Testis (tissue), 2 donors: ENCODE measurements at regions not wholly inside any gene's neighbourhood (a gene's known extent, or its start where the extent isn't known, plus 50 kb on each side); places are given as distances from the start of the nearest gene placed in this dataset.

Experiments
- DNase-seq: peaks from one replicate; pipeline ENCODE4 v3.0.0-alpha.2; 2019
- H3K27ac ChIP-seq, 2 donors: fragments of 200-600 bp; sonication (generic); one replicate each; pipeline ENCODE4 v1.5.1; 2019
- H3K27me3 ChIP-seq: fragments of 200-600 bp; sonication (generic); one replicate; pipeline ENCODE4 v1.5.1; 2019
- H3K36me3 ChIP-seq: fragments of 200-600 bp; sonication (generic); one replicate; pipeline ENCODE4 v1.5.1; 2017; ENCODE audit warnings: low read depth; ENCODE audit errors: missing control alignments
- H3K4me1 ChIP-seq: fragments of 200-600 bp; sonication (generic); one replicate; pipeline ENCODE4 v1.5.1; 2019
- H3K4me3 ChIP-seq, 2 donors: fragments of 200-600 bp; sonication (generic); one replicate each; pipeline ENCODE4 v1.5.1; 2017 to 2019
- H3K9me3 ChIP-seq: fragments of 200-600 bp; sonication (generic); one replicate; pipeline ENCODE4 v1.5.1; 2017
- POLR2A ChIP-seq: fragments of 450-650 bp; IDR thresholded peaks from one replicate; pipeline ENCODE4 v1.6.1; 2017; ENCODE audit warnings: antibody characterized with exemption, mild to moderate bottlenecking, moderate library complexity
- WGBS, 2 donors: methylation state at CpG; one replicate each; pipeline ENCODE4 v1.1.5; 2018; 5-methylcytosine and 5-hydroxymethylcytosine counted together
- intact Hi-C: fragments of 100-400 bp; cut with DNase I; formaldehyde crosslinking; loops from one replicate; pipeline ENCODE4 v1.15.1; 2023; ENCODE audit warnings: low total_unique reads
- TF ChIP-seq, protein P1 (sequence below), 3 experiments: fragments of 450-650 bp in 2 of 3; fragments of 200-600 bp in 1 of 3; sonication (generic) in 1 of 3; IDR thresholded peaks; one replicate each; pipeline ENCODE4 v1.5.1; 2016 to 2019; ENCODE audit warnings: antibody characterized with exemption in 3 of 3, mild to moderate bottlenecking in 2 of 3, moderate library complexity in 1 of 3

DNA sequence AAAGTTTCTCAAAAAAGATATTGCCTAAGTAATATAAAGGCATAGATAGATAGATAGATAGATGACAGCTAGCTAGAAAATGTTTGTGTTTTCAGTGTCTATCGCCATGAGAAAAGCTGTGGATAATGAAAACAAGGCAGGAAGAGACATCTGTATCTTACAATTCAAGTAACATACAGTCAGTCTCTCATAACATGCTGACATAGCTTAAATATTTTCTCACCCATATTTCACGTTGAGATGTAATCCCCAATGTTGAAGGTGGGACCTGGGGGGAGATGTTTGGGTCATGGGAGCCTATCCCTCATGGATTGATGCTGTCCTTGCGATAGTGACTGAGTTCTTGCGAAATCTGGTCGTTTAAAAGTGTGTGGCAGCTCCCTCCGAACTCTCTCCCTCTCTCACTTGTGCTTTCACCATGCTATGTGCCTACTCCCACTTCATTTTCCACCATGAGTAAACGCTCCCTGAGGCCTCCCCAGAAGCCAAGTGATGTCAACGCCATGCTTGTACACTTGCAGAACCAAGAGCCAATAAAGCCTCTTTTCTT, 856.8 kb upstream of the ADAMTS5 start:
- Histone ChIP-seq H3K4me1 (no peaks in the 10 kb centered on the region), H3K9me3 (no peaks in the 10 kb centered on the region), H3K4me3 (no peak overlapping the region), H3K36me3 (no peaks in the 10 kb centered on the region), H3K27ac (no peak overlapping the region), H3K27me3 (no peaks in the 10 kb centered on the region)
- intact Hi-C loops = no loop called here
- 81 to 88% methylated on average over 8 of the region's 8 CpGs for WGBS, 2 donors
- TF ChIP-seq POLR2A = no peak
- TF ChIP-seq, protein P1, sequence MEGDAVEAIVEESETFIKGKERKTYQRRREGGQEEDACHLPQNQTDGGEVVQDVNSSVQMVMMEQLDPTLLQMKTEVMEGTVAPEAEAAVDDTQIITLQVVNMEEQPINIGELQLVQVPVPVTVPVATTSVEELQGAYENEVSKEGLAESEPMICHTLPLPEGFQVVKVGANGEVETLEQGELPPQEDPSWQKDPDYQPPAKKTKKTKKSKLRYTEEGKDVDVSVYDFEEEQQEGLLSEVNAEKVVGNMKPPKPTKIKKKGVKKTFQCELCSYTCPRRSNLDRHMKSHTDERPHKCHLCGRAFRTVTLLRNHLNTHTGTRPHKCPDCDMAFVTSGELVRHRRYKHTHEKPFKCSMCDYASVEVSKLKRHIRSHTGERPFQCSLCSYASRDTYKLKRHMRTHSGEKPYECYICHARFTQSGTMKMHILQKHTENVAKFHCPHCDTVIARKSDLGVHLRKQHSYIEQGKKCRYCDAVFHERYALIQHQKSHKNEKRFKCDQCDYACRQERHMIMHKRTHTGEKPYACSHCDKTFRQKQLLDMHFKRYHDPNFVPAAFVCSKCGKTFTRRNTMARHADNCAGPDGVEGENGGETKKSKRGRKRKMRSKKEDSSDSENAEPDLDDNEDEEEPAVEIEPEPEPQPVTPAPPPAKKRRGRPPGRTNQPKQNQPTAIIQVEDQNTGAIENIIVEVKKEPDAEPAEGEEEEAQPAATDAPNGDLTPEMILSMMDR (IDR thresholded peaks at IDR 0.05) = no peak
- no peak for DNase-seq

DNA sequence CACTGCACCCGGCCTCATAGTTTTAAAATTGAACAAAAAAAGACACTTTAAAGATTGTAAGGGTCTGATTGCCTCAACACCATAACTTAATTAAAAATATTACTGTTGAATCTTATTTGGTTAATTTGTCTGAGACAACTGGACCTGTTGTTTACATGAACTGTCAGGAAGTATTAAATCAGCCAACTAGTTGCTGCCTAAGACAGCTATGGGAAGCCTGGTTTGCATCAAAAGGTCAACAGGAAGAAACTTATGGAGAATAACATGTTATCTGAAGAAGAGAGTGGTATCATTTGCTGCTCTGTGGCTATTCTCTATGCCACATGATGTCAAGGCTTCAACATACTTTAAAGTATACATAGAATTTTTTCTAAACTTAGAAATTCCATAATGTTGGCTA, 853.5 kb upstream of the ADAMTS5 start:
- Histone ChIP-seq H3K4me1 (no peaks in the 10 kb centered on the region), H3K27me3 (no peaks in the 10 kb centered on the region), H3K36me3 (no peaks in the 10 kb centered on the region), H3K4me3 (no peak overlapping the region), H3K9me3 (no peaks in the 10 kb centered on the region), H3K27ac (no peak overlapping the region)
- intact Hi-C loops = no loop called here
- 71 to 77% methylated on average over 1 of the region's 1 CpG for WGBS, 2 donors
- no peak for DNase-seq
- TF ChIP-seq POLR2A = no peak
- TF ChIP-seq, protein P1 (IDR thresholded peaks at IDR 0.05) = no peak

DNA sequence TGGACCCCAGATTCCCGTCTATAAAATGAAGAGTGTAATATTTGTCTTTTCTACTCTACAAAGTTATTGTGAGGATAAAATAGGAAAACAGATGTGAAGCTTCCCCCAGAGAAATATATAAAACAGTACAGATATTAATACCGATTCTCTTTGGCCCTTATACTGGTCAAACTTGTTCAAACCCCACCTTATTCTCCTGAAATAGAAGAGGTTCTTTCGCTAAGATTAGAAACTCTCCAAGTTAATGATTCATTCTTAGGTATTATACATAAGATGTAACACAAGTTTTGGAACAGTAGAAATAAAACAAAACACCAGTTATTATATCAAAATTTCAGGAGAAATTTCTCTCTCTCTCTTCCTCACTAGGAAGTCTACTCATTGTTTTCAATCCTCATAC, 852.4 kb upstream of the ADAMTS5 start:
- no peaks in the 10 kb centered on the region for H3K27me3 ChIP-seq
- no peaks in the 10 kb centered on the region for H3K4me1 ChIP-seq
- no peak overlapping the region for H3K27ac ChIP-seq
- TF ChIP-seq POLR2A = no peak
- TF ChIP-seq, protein P1 (IDR thresholded peaks at IDR 0.05) = no peak
- H3K9me3 ChIP-seq = no peaks in the 10 kb centered on the region
- H3K4me3 ChIP-seq = no peak overlapping the region
- no peak for DNase-seq
- H3K36me3 ChIP-seq = no peaks in the 10 kb centered on the region
- 59 to 65% methylated on average over 3 of the region's 3 CpGs for WGBS, 2 donors
- intact Hi-C loops = no loop called here

DNA sequence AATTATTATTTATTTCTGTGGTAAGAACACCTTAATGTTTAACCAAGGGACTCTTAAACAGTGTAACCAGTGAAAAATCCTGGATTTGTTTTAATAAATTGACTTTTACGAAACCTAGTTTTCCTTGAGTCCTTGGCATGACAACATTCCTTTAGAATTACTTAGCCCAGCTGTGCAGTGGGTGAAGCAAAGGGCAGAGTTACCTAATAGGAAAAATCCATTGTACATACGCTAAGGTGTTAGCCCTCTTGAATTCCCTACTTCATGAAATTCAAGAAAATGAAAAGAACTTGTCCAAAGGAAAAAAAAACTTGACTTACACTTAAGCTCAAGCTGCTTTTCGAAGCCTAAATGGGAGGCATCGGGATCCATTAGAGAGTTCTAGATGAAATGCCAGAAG, 852.0 kb upstream of the ADAMTS5 start:
- H3K36me3 ChIP-seq = no peaks in the 10 kb centered on the region
- no peak overlapping the region for H3K4me3 ChIP-seq
- no peaks in the 10 kb centered on the region for H3K27me3 ChIP-seq
- H3K9me3 ChIP-seq = no peaks in the 10 kb centered on the region
- intact Hi-C loops = no loop called here
- 81 to 89% methylated on average over 4 of the region's 4 CpGs for WGBS, 2 donors
- no peak overlapping the region for H3K27ac ChIP-seq
- H3K4me1 ChIP-seq = no peaks in the 10 kb centered on the region
- TF ChIP-seq, protein P1 (IDR thresholded peaks at IDR 0.05) = no peak
- no peak for TF ChIP-seq POLR2A
- DNase-seq = no peak

DNA sequence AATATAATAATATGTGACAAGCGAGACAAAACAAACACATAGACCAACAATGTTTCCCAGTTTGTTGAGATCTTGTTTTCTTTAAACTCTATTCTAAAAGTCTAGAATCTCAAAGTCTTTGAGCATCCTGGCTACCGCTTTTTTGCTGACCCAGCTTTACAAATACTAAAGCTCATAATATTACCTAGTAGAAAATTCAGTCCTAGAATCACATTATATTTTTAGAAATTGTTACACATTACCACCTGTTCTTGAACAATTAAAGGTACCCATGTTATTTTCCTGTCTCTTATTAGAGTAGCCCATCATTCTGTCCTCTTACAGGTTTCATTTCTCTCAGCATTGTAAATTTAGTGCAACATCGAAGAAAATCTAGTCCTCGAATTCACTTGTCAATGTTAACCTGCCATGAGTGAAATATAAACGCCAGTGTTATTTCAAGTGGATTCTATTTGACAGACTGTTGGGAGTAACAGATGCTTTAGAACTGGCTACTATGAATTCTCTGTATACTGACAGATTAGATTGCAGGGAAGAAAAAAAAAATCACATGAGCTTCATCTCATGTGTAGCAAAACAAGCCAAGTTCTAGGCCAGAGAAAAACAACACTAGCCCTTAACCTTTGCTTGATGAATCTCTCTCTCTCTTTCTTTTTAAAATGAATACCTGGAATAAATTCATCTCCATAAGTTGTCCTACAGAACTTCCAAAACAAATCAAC, 851.2 kb upstream of the ADAMTS5 start:
- H3K27me3 ChIP-seq = no peaks in the 10 kb centered on the region
- DNase-seq = no peak
- H3K36me3 ChIP-seq = no peaks in the 10 kb centered on the region
- no peak overlapping the region for H3K4me3 ChIP-seq
- no peaks in the 10 kb centered on the region for H3K9me3 ChIP-seq
- WGBS, 2 donors = 84 to 87% methylated on average over 5 of the region's 5 CpGs
- no peaks in the 10 kb centered on the region for H3K4me1 ChIP-seq
- intact Hi-C loops = no loop called here
- TF ChIP-seq, protein P1 (IDR thresholded peaks at IDR 0.05) = no peak
- TF ChIP-seq POLR2A = no peak
- H3K27ac ChIP-seq = no peak overlapping the region
